ENCODE measurements at regions not wholly inside any gene's neighbourhood (a gene's known extent, or its start where the extent isn't known, plus 50 kb on each side); places are given as distances from the start of the nearest gene placed in this dataset.

- TF ChIP-seq EZH2 (IDR thresholded peaks at IDR 0.05; ENCODE audit: low read depth, low read length, severe bottlenecking) = no peak
- TF ChIP-seq SIN3A (conservative IDR thresholded peaks at IDR 0.05 in 1 of 2, IDR thresholded peaks at IDR 0.05 in 1 of 2; ENCODE audit: low read depth in 1 of 2, low read length in 2 of 2) = no peak
- no peak for TF ChIP-seq HDAC6 (IDR thresholded peaks at IDR 0.05; ENCODE audit: low read depth, low read length)
- TF ChIP-seq KDM4A (IDR thresholded peaks at IDR 0.05; ENCODE audit: low read depth, low read length, severe bottlenecking) = no peak
- TF ChIP-seq, protein P1, sequence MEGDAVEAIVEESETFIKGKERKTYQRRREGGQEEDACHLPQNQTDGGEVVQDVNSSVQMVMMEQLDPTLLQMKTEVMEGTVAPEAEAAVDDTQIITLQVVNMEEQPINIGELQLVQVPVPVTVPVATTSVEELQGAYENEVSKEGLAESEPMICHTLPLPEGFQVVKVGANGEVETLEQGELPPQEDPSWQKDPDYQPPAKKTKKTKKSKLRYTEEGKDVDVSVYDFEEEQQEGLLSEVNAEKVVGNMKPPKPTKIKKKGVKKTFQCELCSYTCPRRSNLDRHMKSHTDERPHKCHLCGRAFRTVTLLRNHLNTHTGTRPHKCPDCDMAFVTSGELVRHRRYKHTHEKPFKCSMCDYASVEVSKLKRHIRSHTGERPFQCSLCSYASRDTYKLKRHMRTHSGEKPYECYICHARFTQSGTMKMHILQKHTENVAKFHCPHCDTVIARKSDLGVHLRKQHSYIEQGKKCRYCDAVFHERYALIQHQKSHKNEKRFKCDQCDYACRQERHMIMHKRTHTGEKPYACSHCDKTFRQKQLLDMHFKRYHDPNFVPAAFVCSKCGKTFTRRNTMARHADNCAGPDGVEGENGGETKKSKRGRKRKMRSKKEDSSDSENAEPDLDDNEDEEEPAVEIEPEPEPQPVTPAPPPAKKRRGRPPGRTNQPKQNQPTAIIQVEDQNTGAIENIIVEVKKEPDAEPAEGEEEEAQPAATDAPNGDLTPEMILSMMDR (IDR thresholded peaks at IDR 0.05; ENCODE audit: control extremely low read depth in 1 of 3, insufficient read depth in 1 of 3, low read depth in 1 of 3, low read length in 3 of 3) = no peak
Measured at GRCh38 chr7:26499315-26499897, 207.7 kb downstream of the SNX10 start.
